ENCODE measurements at regions not wholly inside any gene's neighbourhood (a gene's known extent, or its start where the extent isn't known, plus 50 kb on each side); places are given as distances from the start of the nearest gene placed in this dataset.

DNA sequence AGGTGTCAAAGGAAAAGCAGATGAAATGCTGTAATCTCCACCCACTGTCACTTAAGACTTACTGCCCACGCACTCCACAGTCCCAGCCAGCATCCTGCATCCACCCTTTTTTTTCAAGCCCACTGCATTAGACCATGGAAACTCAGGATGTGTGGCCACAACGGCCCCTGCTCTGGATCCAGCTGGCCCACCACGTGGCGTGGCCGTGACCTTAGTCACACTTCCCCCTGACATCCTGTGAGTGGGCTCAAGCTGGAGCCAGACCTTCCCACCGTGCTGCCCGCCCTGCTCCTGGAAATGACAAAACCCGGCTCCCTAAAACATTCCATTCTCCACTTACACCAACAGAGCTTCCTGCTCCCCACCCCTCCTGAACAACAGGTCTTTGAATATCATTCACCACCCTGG, 588.3 kb upstream of the DIPK2B start:
- TF ChIP-seq GATAD2A (CRISPR knock-in tag; IDR thresholded peaks at IDR 0.05): no peak
- TF ChIP-seq RAD21 (CRISPR knock-in tag; IDR thresholded peaks at IDR 0.05): no peak
- no peak for TF ChIP-seq HCFC1 (IDR thresholded peaks at IDR 0.05; ENCODE audit: low read depth, low read length)
- no peak for TF ChIP-seq RELA (CRISPR knock-in tag; IDR thresholded peaks at IDR 0.05)
- no peak for TF ChIP-seq MAFF (IDR thresholded peaks at IDR 0.05; ENCODE audit: low read depth, low read length)
- no peak for TF ChIP-seq ATF1 (CRISPR knock-in tag; IDR thresholded peaks at IDR 0.05)
- no peak for TF ChIP-seq ZNF562 (CRISPR knock-in tag; IDR thresholded peaks at IDR 0.05; ENCODE audit: borderline replicate concordance)
- TF ChIP-seq, protein P1, sequence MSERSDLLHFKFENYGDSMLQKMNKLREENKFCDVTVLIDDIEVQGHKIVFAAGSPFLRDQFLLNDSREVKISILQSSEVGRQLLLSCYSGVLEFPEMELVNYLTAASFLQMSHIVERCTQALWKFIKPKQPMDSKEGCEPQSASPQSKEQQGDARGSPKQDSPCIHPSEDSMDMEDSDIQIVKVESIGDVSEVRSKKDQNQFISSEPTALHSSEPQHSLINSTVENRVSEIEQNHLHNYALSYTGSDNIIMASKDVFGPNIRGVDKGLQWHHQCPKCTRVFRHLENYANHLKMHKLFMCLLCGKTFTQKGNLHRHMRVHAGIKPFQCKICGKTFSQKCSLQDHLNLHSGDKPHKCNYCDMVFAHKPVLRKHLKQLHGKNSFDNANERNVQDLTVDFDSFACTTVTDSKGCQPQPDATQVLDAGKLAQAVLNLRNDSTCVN (CRISPR knock-in tag; IDR thresholded peaks at IDR 0.05; ENCODE audit: borderline replicate concordance): no peak
- no peak for TF ChIP-seq ZFAT (CRISPR knock-in tag; conservative IDR thresholded peaks at IDR 0.05)
- no peak for TF ChIP-seq SSRP1 (CRISPR knock-in tag; IDR thresholded peaks at IDR 0.05)
- no peak for TF ChIP-seq TSC22D2 (CRISPR knock-in tag; IDR thresholded peaks at IDR 0.05; ENCODE audit: borderline replicate concordance)
- TF ChIP-seq, protein P2, sequence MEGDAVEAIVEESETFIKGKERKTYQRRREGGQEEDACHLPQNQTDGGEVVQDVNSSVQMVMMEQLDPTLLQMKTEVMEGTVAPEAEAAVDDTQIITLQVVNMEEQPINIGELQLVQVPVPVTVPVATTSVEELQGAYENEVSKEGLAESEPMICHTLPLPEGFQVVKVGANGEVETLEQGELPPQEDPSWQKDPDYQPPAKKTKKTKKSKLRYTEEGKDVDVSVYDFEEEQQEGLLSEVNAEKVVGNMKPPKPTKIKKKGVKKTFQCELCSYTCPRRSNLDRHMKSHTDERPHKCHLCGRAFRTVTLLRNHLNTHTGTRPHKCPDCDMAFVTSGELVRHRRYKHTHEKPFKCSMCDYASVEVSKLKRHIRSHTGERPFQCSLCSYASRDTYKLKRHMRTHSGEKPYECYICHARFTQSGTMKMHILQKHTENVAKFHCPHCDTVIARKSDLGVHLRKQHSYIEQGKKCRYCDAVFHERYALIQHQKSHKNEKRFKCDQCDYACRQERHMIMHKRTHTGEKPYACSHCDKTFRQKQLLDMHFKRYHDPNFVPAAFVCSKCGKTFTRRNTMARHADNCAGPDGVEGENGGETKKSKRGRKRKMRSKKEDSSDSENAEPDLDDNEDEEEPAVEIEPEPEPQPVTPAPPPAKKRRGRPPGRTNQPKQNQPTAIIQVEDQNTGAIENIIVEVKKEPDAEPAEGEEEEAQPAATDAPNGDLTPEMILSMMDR (CRISPR knock-in tag; IDR thresholded peaks at IDR 0.05): no peak
- TF ChIP-seq, protein P3, sequence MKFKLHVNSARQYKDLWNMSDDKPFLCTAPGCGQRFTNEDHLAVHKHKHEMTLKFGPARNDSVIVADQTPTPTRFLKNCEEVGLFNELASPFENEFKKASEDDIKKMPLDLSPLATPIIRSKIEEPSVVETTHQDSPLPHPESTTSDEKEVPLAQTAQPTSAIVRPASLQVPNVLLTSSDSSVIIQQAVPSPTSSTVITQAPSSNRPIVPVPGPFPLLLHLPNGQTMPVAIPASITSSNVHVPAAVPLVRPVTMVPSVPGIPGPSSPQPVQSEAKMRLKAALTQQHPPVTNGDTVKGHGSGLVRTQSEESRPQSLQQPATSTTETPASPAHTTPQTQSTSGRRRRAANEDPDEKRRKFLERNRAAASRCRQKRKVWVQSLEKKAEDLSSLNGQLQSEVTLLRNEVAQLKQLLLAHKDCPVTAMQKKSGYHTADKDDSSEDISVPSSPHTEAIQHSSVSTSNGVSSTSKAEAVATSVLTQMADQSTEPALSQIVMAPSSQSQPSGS (CRISPR knock-in tag; IDR thresholded peaks at IDR 0.05): no peak
- TF ChIP-seq ZNF788 (CRISPR knock-in tag; IDR thresholded peaks at IDR 0.05; ENCODE audit: borderline replicate concordance): no peak
